ENCODE measurements at regions not wholly inside any gene's neighbourhood (a gene's known extent, or its start where the extent isn't known, plus 50 kb on each side); places are given as distances from the start of the nearest gene placed in this dataset.

DNA sequence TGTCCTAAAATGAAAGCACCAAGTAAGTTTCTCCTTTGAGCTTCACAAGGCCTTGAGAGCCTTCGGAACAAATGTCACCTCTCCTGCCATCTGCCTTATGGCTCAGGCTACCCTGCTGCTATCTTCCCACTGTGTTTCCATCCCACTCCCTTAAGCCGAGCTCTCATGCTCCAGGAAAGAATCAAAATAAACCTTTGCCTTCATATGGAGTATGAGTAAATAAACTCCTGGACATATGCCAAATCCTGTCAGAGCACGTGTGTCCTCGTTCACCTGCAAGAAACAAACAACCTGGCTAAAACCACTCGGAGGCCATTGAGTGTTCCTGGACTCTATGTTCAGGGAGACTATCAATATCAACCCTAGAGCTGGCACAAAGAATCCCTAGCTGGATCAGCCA lies 122.3 kb upstream of the CCDC112 start:
- in situ Hi-C loops (cut with MboI; ENCODE audit: low pct_ligation_motif_present in 1 of 4, low pct_unique_long_range_greater_than_20kb in 1 of 4, low sequenced_read_pairs in 3 of 4) (no loop called here), intact Hi-C loops (cut with DNase I; ENCODE audit: low total_unique reads) (no loop called here)
- peaks cover 32 to 79% (median 47%) of the 10 kb centered on the region in 4 donors for H3K4me1 ChIP-seq
- H3K4me3 ChIP-seq, result no peak overlapping the region
- WGBS, 2 donors (ENCODE audit: low coverage in 1 of 2), result 56% methylated on average over 5 of the region's 5 CpGs; no CpG with 5 or more reads in 1 of the 2 donors
- no peaks in the 10 kb centered on the region for H3K36me3 ChIP-seq
- TF ChIP-seq POLR2AphosphoS5 (IDR thresholded peaks at IDR 0.05), result peak in 2 of 3 donors; percentile 55 to 59
- no peak for TF ChIP-seq EP300 (IDR thresholded peaks at IDR 0.05; ENCODE audit: low read depth)
- no peaks in the 10 kb centered on the region for H3K9me3 ChIP-seq
- DNase-seq, result peak; percentile 39
- peak overlapping the region; percentile 63 to 87 (median 70) for H3K27ac ChIP-seq
- H3K27me3 ChIP-seq, result no peaks in the 10 kb centered on the region

GRCh38 chr5:115417076-115417475 lies 120.6 kb upstream of the CCDC112 start:
- H3K4me1 ChIP-seq, result peaks cover 16 to 65% (median 38%) of the 10 kb centered on the region in 4 donors
- no peaks in the 10 kb centered on the region for H3K36me3 ChIP-seq
- DNase-seq, result no peak
- in situ Hi-C loops (cut with MboI; ENCODE audit: low pct_ligation_motif_present in 1 of 4, low pct_unique_long_range_greater_than_20kb in 1 of 4, low sequenced_read_pairs in 3 of 4), result no loop called here
- WGBS, 2 donors (ENCODE audit: low coverage in 1 of 2), result 82 to 92% methylated on average over 3 of the region's 3 CpGs
- no peak overlapping the region for H3K4me3 ChIP-seq
- intact Hi-C loops (cut with DNase I; ENCODE audit: low total_unique reads), result no loop called here
- no peaks in the 10 kb centered on the region for H3K27me3 ChIP-seq
- no peaks in the 10 kb centered on the region for H3K9me3 ChIP-seq
- TF ChIP-seq EP300 (IDR thresholded peaks at IDR 0.05; ENCODE audit: low read depth), result no peak
- TF ChIP-seq, protein P1, sequence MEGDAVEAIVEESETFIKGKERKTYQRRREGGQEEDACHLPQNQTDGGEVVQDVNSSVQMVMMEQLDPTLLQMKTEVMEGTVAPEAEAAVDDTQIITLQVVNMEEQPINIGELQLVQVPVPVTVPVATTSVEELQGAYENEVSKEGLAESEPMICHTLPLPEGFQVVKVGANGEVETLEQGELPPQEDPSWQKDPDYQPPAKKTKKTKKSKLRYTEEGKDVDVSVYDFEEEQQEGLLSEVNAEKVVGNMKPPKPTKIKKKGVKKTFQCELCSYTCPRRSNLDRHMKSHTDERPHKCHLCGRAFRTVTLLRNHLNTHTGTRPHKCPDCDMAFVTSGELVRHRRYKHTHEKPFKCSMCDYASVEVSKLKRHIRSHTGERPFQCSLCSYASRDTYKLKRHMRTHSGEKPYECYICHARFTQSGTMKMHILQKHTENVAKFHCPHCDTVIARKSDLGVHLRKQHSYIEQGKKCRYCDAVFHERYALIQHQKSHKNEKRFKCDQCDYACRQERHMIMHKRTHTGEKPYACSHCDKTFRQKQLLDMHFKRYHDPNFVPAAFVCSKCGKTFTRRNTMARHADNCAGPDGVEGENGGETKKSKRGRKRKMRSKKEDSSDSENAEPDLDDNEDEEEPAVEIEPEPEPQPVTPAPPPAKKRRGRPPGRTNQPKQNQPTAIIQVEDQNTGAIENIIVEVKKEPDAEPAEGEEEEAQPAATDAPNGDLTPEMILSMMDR (IDR thresholded peaks at IDR 0.05), result no peak
- TF ChIP-seq POLR2A (IDR thresholded peaks at IDR 0.05), result no peak
- TF ChIP-seq POLR2AphosphoS5 (IDR thresholded peaks at IDR 0.05), result no peak
- peak overlapping the region in 3 of 4 donors; percentile 78 to 87 (median 85) for H3K27ac ChIP-seq

DNA sequence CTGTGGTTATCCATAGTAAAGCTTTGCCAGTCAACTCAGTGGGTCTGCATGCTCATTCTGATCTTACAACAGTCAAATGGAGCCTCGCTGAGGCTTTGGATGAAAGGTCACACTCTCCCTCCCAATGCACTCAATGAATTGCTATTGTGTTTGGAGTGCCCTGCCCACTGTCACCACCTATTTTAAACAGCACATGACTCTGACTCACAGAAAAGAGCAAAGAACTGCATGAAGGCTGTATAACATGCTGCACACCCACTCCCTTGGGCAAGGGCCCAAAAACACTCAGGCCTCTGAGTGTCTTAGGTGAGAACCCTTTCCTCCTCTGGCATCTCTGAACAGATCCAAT lies 118.7 kb upstream of the CCDC112 start:
- Histone ChIP-seq H3K4me3 (no peak overlapping the region), H3K27ac (peak overlapping the region; percentile 73 to 87 (median 82)), H3K9me3 (no peaks in the 10 kb centered on the region), H3K36me3 (no peaks in the 10 kb centered on the region), H3K4me1 (peaks cover 16 to 62% (median 36%) of the 10 kb centered on the region in 4 donors), H3K27me3 (no peaks in the 10 kb centered on the region)
- peak; percentile 89 for DNase-seq
- 38% methylated on average over 1 of the region's 1 CpG; no CpG with 5 or more reads in 1 of the 2 donors for WGBS, 2 donors (ENCODE audit: low coverage in 1 of 2)
- intact Hi-C loops (cut with DNase I; ENCODE audit: low total_unique reads), result no loop called here
- peak; percentile 60 for TF ChIP-seq EP300 (IDR thresholded peaks at IDR 0.05; ENCODE audit: low read depth)
- TF ChIP-seq, protein P1 (IDR thresholded peaks at IDR 0.05), result no peak
- TF ChIP-seq POLR2AphosphoS5 (IDR thresholded peaks at IDR 0.05), result peak; percentile 57 to 87 (median 86)
- peak; percentile 51 for TF ChIP-seq POLR2A (IDR thresholded peaks at IDR 0.05)
- in situ Hi-C loops (cut with MboI; ENCODE audit: low pct_ligation_motif_present in 1 of 4, low pct_unique_long_range_greater_than_20kb in 1 of 4, low sequenced_read_pairs in 3 of 4), result no loop called here

- peak; percentile 50 for DNase-seq
- H3K4me3 ChIP-seq, result peak overlapping the region in 1 of 4 donors; percentile 14
- in situ Hi-C loops (cut with MboI; ENCODE audit: low pct_ligation_motif_present in 1 of 4, low pct_unique_long_range_greater_than_20kb in 1 of 4, low sequenced_read_pairs in 3 of 4) (no loop called here), intact Hi-C loops (cut with DNase I; ENCODE audit: low total_unique reads) (no loop called here)
- WGBS, 2 donors (ENCODE audit: low coverage in 1 of 2), result 27 to 80% methylated on average over 1 to 5 of the region's 5 CpGs
- H3K9me3 ChIP-seq, result no peaks in the 10 kb centered on the region
- TF ChIP-seq POLR2A (IDR thresholded peaks at IDR 0.05) (no peak), EP300 (IDR thresholded peaks at IDR 0.05; ENCODE audit: low read depth) (peak; percentile 17), POLR2AphosphoS5 (IDR thresholded peaks at IDR 0.05) (peak; percentile 54 to 79 (median 67))
- TF ChIP-seq, protein P1 (IDR thresholded peaks at IDR 0.05), result no peak
- peaks cover 16 to 56% (median 31%) of the 10 kb centered on the region in 4 donors for H3K4me1 ChIP-seq
- H3K27ac ChIP-seq, result peak overlapping the region; percentile 73 to 87 (median 82)
- no peaks in the 10 kb centered on the region for H3K36me3 ChIP-seq
- H3K27me3 ChIP-seq, result no peaks in the 10 kb centered on the region
These were observed 118.1 kb upstream of the CCDC112 start for GRCh38 chr5:115414406-115415142.

Data from transverse colon (tissue), 4 donors.